ENCODE measurements at regions not wholly inside any gene's neighbourhood (a gene's known extent, or its start where the extent isn't known, plus 50 kb on each side); places are given as distances from the start of the nearest gene placed in this dataset.
"Not testable (repeated sequence)": the region's sequence is repeated elsewhere in the genome, so short reads cannot be mapped to it uniquely, and the experiment has no call there.

DNA sequence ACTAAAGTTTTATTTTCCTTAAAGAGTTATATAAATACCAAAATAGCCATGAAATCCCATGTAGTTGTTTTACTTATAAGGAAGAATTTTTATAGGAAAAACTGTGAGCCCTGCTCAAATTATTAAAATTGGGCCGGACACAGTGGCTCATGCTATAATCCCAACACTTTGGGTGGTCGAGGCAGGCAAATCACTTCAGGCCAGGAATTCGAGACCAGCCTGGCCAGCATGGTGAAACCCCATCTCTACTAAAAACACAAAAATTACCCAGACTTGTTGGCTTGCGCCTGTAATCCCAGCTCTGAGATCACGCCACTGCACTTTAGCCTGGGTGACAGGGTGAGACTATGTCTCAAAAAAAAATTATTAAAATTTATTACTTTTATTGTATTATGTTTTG lies 149.3 kb downstream of the MRPL39 start:
- no peaks in the 10 kb centered on the region for H3K27me3 ChIP-seq
- H3K27ac ChIP-seq = no peak overlapping the region
- TF ChIP-seq, protein P1, sequence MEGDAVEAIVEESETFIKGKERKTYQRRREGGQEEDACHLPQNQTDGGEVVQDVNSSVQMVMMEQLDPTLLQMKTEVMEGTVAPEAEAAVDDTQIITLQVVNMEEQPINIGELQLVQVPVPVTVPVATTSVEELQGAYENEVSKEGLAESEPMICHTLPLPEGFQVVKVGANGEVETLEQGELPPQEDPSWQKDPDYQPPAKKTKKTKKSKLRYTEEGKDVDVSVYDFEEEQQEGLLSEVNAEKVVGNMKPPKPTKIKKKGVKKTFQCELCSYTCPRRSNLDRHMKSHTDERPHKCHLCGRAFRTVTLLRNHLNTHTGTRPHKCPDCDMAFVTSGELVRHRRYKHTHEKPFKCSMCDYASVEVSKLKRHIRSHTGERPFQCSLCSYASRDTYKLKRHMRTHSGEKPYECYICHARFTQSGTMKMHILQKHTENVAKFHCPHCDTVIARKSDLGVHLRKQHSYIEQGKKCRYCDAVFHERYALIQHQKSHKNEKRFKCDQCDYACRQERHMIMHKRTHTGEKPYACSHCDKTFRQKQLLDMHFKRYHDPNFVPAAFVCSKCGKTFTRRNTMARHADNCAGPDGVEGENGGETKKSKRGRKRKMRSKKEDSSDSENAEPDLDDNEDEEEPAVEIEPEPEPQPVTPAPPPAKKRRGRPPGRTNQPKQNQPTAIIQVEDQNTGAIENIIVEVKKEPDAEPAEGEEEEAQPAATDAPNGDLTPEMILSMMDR (IDR thresholded peaks at IDR 0.05) = no peak
- DNase-seq (no peak), ATAC-seq (no peak)
- no peak overlapping the region for H3K4me3 ChIP-seq
- H3K9me3 ChIP-seq = no peaks in the 10 kb centered on the region
- intact Hi-C loops (cut with DNase I) = no loop called here
- no peaks in the 10 kb centered on the region for H3K36me3 ChIP-seq
- peaks cover 5% of the 10 kb centered on the region for H3K4me1 ChIP-seq

DNA sequence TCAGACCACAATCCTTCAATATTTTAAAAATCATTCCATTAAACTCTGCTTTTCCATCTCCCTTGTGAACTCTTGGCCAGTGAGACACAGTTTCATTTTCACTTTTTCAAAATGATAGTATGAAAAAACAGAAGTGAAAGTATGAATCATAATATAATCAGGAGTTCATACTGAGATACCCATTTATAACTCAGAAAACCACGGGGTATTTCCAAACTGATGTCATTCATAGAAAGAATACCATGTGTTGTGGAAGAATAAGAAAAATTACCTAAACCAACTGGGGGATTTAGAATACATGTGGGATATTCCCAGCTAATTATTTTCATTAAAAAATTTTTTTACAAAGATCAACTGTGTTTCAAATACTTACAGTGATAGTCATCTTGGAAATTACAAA lies 149.9 kb downstream of the MRPL39 start:
- DNase-seq (no peak), ATAC-seq (peak; percentile 62)
- peaks cover 5% of the 10 kb centered on the region for H3K4me1 ChIP-seq
- intact Hi-C loops (cut with DNase I) = no loop called here
- no peaks in the 10 kb centered on the region for H3K36me3 ChIP-seq
- H3K4me3 ChIP-seq = peak overlapping the region; percentile 15
- no peaks in the 10 kb centered on the region for H3K9me3 ChIP-seq
- TF ChIP-seq, protein P1 (IDR thresholded peaks at IDR 0.05) = no peak
- no peaks in the 10 kb centered on the region for H3K27me3 ChIP-seq
- H3K27ac ChIP-seq = no peak overlapping the region

DNA sequence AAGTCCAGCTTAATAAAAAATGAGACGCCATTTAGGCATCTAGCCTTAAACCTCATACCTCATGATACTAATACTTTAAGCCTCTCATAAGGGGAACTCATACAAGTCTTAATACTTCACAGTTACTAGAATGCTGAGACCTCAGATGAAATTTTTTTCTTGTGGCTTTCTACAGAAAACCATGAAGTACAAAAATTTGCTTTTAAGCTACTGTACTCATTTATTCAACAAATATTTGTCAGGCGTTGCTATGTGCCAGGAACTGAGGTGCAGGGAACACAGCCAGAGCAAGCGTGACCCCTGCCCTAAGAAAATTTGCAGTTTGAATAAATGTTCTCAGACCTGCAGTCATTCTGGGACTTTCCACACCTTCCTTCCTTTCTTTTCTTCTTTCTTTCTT lies 150.6 kb downstream of the MRPL39 start:
- Histone ChIP-seq H3K27me3 (no peaks in the 10 kb centered on the region), H3K27ac (no peak overlapping the region), H3K4me1 (peaks cover 5% of the 10 kb centered on the region), H3K4me3 (no peak overlapping the region), H3K36me3 (no peaks in the 10 kb centered on the region), H3K9me3 (no peaks in the 10 kb centered on the region)
- intact Hi-C loops (cut with DNase I) = no loop called here
- DNase-seq = no peak
- no peak for ATAC-seq
- TF ChIP-seq, protein P1 (IDR thresholded peaks at IDR 0.05) = no peak

DNA sequence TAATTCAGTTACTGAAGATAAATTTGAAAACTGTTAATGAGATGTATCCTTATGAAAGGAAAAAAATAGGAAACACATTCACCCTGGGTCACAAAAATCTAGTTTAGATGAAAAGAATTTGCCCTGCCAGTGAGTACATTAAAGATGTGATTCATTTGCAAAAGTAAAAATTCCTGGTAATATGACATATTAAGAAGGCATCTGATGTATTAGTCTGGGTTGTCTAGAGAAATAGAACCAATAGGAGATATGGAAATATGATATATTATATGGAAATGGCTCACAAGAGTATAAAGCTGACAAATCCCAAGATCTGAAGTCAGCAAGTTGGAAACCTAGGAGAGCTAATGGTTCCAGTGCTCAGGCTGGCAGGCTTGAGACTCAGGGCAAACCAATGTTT lies 153.8 kb downstream of the MRPL39 start:
- DNase-seq (no peak), ATAC-seq (no peak)
- Histone ChIP-seq H3K36me3 (no peaks in the 10 kb centered on the region), H3K27ac (no peak overlapping the region), H3K9me3 (no peaks in the 10 kb centered on the region), H3K4me3 (no peak overlapping the region), H3K4me1 (peaks cover 5% of the 10 kb centered on the region), H3K27me3 (no peaks in the 10 kb centered on the region)
- TF ChIP-seq, protein P1 (IDR thresholded peaks at IDR 0.05) = no peak
- intact Hi-C loops (cut with DNase I) = no loop called here

DNA sequence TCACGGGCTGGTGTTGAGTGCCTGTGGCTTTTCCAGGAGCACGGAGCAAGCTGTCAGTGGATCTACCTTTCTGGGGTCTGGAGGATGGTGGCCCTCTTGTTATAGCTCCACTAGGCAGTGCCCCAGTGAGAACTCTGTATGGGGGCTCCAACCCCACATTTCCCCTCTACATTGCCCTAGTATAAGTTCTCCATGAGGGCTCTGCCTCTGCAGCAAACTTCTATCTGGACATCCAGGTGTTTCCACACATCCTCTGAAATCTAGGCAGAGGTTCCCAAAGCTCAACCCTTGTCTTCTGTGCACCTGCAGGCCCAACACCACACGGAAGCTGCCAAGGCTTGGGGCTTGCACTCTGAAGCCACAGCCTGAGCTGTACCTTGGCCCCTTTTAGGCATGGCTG lies 157.3 kb downstream of the MRPL39 start:
- ATAC-seq (no peak), DNase-seq (no peak)
- Histone ChIP-seq H3K36me3 (no peaks in the 10 kb centered on the region), H3K4me1 (no peaks in the 10 kb centered on the region), H3K27ac (no peak overlapping the region), H3K9me3 (no peaks in the 10 kb centered on the region), H3K27me3 (no peaks in the 10 kb centered on the region), H3K4me3 (no peak overlapping the region)
- TF ChIP-seq, protein P1 (IDR thresholded peaks at IDR 0.05) = no peak
- intact Hi-C loops (cut with DNase I) = no loop called here

DNA sequence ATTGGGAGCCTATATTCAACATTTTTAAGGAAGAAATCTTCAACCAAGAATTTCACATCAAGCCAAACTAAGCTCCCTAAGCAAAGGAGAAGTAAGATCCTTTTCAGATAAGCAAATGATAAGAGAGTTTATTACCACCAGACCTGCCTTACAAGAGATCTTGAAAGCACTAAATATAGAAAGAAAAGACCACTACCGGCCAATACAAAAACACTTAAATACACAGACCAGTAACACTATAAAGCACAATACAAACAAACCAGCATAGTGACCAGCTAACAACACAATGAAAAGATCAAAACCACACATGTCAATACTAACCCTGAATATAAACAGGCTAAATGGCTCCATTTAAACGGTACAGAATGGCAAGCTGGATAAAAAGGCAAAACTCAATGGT lies 165.4 kb downstream of the MRPL39 start:
- DNase-seq = no peak
- TF ChIP-seq, protein P1 (IDR thresholded peaks at IDR 0.05) = no peak
- Histone ChIP-seq H3K4me3 (no peak overlapping the region), H3K9me3 (no peaks in the 10 kb centered on the region), H3K27ac (no peak overlapping the region), H3K4me1 (no peaks in the 10 kb centered on the region), H3K36me3 (no peaks in the 10 kb centered on the region), H3K27me3 (no peaks in the 10 kb centered on the region)
- intact Hi-C loops (cut with DNase I) = no loop called here
- ATAC-seq = no peak

DNA sequence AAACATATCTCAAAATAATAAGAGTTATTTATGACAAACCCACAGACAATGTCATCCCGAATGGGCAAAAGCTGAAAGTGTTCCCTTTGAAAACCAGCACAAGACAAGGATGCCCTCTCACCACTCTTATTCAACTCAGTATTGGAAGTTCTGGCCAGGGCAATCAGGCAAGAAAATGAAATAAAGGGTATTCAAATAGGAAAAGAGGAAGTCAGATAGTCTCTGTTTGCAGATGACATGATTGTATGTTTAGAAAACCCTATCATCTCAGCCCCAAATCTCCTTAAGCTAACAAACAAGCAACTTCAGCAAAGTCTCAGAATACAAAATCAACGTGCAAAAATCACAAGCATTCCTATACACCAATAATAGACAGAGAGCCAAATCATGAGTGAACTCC lies 169.8 kb downstream of the MRPL39 start:
- H3K27me3 ChIP-seq; H3K4me3 ChIP-seq; H3K36me3 ChIP-seq; intact Hi-C loops (cut with DNase I); DNase-seq; H3K27ac ChIP-seq; ATAC-seq; H3K9me3 ChIP-seq; H3K4me1 ChIP-seq: not testable (repeated sequence)
